Mucosa of descending colon (tissue), 3 donors: ENCODE measurements at regions not wholly inside any gene's neighbourhood (a gene's known extent, or its start where the extent isn't known, plus 50 kb on each side); places are given as distances from the start of the nearest gene placed in this dataset.

Experiments
- ATAC-seq: fragments of 200-7000 bp; cut with Tn5 transposase; one replicate; pipeline ENCODE4 v1.9.1; 2020; ENCODE audit warnings: mild to moderate bottlenecking, moderate library complexity
- DNase-seq, 3 donors: peaks; one replicate each; pipeline ENCODE4 v3.0.0-alpha.2; 2020
- H3K36me3 ChIP-seq: fragments of 200-600 bp; one replicate; pipeline ENCODE4 v1.8.0; 2021; ENCODE audit warnings: low read depth, mild to moderate bottlenecking
- H3K4me1 ChIP-seq: fragments of 200-600 bp; one replicate; pipeline ENCODE4 v1.8.0; 2021; ENCODE audit warnings: low read depth, mild to moderate bottlenecking
- H3K4me3 ChIP-seq: fragments of 200-600 bp; one replicate; pipeline ENCODE4 v1.8.0; 2021; ENCODE audit warnings: mild to moderate bottlenecking
- H3K9me3 ChIP-seq: fragments of 200-600 bp; one replicate; pipeline ENCODE4 v1.8.0; 2021; ENCODE audit warnings: mild to moderate bottlenecking
- intact Hi-C, 2 donors: fragments of 100-400 bp; cut with DNase I in 1 of 2; cut with micrococcal nuclease in 1 of 2; formaldehyde crosslinking; loops; one replicate each; pipeline versions ENCODE4 v1.11.0 to v1.11.1; 2022; cut with DNase I, micrococcal nuclease
- TF ChIP-seq, protein P1 (sequence below): fragments of 200-600 bp; IDR thresholded peaks from one replicate; pipeline ENCODE4 v1.8.0; 2022; ENCODE audit warnings: antibody characterized with exemption, mild to moderate bottlenecking
- donor health status: DM: no; HTN: no; CAD: no; lungs with moderate emphysema.
- donor health status: DM: no; HTN: no; CAD: no.
- donor health status: DM: no; HTN: yes; CAD: no.

DNA sequence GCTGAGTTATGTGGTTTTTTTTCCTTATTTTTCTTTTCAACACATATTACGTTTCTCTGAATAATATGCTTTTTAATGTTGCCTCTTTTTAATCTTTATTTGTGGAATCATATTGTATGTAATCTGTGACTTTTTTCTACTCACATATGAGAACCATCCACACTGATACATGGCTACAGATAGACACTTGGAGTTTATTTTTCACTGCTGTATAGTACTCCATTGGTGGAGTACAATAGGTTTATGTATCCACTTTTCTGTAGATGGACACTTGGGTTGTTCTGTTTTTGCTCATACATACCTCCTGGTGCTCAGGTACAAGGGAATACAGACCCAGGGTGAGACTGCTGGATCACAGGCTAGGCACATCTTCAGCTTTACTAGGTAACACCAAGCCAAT, 71.5 kb upstream of the ERG start:
- H3K36me3 ChIP-seq: no peaks in the 10 kb centered on the region
- TF ChIP-seq, protein P1, sequence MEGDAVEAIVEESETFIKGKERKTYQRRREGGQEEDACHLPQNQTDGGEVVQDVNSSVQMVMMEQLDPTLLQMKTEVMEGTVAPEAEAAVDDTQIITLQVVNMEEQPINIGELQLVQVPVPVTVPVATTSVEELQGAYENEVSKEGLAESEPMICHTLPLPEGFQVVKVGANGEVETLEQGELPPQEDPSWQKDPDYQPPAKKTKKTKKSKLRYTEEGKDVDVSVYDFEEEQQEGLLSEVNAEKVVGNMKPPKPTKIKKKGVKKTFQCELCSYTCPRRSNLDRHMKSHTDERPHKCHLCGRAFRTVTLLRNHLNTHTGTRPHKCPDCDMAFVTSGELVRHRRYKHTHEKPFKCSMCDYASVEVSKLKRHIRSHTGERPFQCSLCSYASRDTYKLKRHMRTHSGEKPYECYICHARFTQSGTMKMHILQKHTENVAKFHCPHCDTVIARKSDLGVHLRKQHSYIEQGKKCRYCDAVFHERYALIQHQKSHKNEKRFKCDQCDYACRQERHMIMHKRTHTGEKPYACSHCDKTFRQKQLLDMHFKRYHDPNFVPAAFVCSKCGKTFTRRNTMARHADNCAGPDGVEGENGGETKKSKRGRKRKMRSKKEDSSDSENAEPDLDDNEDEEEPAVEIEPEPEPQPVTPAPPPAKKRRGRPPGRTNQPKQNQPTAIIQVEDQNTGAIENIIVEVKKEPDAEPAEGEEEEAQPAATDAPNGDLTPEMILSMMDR: no peak
- H3K4me1 ChIP-seq: no peaks in the 10 kb centered on the region
- DNase-seq: no peak
- H3K4me3 ChIP-seq: no peak overlapping the region
- no peak for ATAC-seq
- intact Hi-C loops: no loop called here
- H3K9me3 ChIP-seq: no peaks in the 10 kb centered on the region

DNA sequence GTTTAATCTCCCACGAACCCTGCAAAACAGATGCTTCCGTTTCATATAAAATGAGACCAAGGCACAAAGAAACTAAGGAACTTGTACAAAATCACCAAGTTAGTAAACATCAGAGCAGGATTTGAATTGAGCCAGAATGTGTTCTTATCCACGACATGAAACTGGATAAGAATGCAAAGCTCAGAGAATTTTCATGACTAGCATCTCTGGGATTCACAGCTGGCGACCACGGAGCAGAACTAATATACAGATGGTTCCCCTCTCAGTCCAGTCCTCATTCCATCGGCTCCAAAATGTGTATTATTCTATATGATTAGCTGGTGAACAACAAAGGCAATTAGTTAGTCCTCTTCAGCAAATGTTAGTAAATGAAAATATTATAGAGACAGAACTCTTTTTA, 72.3 kb upstream of the ERG start:
- DNase-seq (no peak), ATAC-seq (no peak)
- H3K4me1 ChIP-seq: no peaks in the 10 kb centered on the region
- no peak overlapping the region for H3K4me3 ChIP-seq
- no peaks in the 10 kb centered on the region for H3K36me3 ChIP-seq
- TF ChIP-seq, protein P1: no peak
- intact Hi-C loops: no loop called here
- no peaks in the 10 kb centered on the region for H3K9me3 ChIP-seq

DNA sequence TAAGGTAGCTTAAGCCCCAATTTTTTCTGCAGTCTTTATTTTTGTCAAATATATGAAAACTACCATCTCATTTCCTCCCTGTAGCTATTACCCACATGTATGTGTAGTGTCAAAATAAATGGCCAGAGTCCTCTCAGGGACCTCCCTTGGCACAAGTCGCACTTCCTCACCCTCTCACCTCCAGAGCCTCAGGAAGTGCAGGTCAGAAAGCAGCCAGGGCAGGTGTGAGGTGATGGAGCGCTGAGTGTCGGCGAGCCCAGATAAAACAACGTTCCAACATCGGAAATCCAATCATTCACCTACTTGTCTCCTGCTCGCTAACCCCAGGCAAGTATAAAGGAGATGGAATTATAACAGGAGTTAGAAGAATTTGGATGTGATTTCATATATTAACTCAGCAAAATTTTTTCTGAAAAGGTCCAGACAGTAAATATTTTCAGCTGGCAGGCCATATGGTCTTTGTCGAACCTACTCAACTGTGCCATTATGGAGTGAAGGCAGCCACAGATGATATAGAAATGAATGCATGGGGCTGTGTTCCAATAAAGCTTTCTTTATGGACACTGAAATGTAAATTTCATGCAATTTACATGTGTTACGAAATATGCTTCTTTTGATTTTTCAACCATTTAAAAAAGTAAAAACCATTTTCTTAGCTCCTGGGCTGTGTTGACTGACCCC, 76.8 kb upstream of the ERG start:
- intact Hi-C loops: no loop called here
- H3K4me1 ChIP-seq: no peaks in the 10 kb centered on the region
- H3K4me3 ChIP-seq: no peak overlapping the region
- DNase-seq: no peak
- H3K36me3 ChIP-seq: no peaks in the 10 kb centered on the region
- TF ChIP-seq, protein P1: no peak
- no peaks in the 10 kb centered on the region for H3K9me3 ChIP-seq
- no peak for ATAC-seq

DNA sequence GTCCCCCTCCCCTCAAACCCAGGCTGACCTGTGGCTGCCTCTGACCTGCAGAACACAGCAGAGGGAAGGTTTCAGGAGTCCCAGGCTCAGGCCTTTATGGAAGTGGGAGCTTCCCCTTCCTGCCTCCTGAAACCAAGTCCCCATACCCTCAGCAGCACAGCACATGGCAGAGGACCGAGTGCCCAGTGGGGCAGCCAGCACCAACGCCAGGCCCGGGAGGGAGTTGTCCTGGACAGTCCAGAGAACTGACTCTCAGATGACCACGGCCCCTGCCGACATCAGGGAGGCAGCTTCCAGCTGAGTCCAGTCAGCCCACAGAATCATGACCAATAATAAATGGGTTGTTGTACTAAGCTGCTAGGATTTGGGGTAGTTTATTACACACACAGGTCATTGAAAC, 79.6 kb upstream of the ERG start:
- TF ChIP-seq, protein P1: no peak
- ATAC-seq (no peak), DNase-seq (no peak)
- H3K36me3 ChIP-seq: no peaks in the 10 kb centered on the region
- intact Hi-C loops: no loop called here
- no peaks in the 10 kb centered on the region for H3K9me3 ChIP-seq
- no peak overlapping the region for H3K4me3 ChIP-seq
- H3K4me1 ChIP-seq: no peaks in the 10 kb centered on the region

DNA sequence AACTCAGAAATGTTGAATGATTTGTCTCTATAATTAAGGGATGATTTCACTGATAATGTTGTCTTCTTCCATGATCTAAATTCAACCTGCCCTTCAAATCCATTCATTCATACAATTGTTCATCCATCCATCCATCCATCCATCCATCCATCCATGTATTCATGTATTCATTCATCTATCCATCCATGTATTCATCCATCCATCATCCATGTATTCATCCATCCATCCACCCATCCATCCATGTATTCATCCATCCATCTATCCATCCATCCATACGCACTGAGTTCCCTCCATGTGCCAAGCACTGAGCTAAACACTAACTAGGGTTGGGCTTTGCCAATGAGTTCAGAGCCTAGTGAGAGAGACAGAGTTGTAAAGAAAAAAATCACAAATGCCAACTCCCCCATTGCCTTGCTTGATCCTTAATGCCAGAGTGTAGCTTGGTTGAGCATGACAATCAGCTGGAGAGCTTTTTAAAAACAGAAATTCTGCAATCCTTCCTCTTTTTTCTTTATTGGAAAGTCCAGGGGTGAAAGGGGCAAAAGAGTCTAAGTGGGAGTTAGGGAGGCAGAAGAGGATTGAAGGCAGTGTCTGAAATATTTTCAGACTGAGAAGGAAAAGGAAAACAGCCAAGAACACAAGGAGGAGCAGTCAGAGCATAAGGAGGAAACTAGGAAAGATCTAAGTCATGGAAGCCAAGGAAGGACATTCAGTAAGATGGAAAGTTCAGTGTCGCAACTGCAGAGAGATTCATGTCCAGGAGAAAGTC, 92.4 kb upstream of the ERG start:
- H3K9me3 ChIP-seq: no peaks in the 10 kb centered on the region
- H3K4me3 ChIP-seq: no peak overlapping the region
- DNase-seq (no peak), ATAC-seq (no peak)
- intact Hi-C loops: no loop called here
- TF ChIP-seq, protein P1: no peak
- H3K4me1 ChIP-seq: no peaks in the 10 kb centered on the region
- H3K36me3 ChIP-seq: no peaks in the 10 kb centered on the region
